RPMI7951 (cell line): ENCODE measurements at regions not wholly inside any gene's neighbourhood (a gene's known extent, or its start where the extent isn't known, plus 50 kb on each side); places are given as distances from the start of the nearest gene placed in this dataset.

Experiments
- DNase-seq: peaks from one replicate; pipeline ENCODE4 v3.0.0-alpha.2; 2012; ENCODE audit warnings: low read depth

GRCh38 chr3:175869404-175869803 is 1010.3 kb downstream of the NAALADL2 start:
- DNase-seq, result no peak

- no peak for DNase-seq
Measured at GRCh38 chr3:175868626-175869025, 1009.5 kb downstream of the NAALADL2 start.

- no peak for DNase-seq
Measured at GRCh38 chr3:175865724-175866123, 1006.6 kb downstream of the NAALADL2 start.

- no peak for DNase-seq
Measured at GRCh38 chr3:175861916-175862315, 1002.8 kb downstream of the NAALADL2 start.
